ENCODE measurements at regions not wholly inside any gene's neighbourhood (a gene's known extent, or its start where the extent isn't known, plus 50 kb on each side); places are given as distances from the start of the nearest gene placed in this dataset.

- TF ChIP-seq, protein P1, sequence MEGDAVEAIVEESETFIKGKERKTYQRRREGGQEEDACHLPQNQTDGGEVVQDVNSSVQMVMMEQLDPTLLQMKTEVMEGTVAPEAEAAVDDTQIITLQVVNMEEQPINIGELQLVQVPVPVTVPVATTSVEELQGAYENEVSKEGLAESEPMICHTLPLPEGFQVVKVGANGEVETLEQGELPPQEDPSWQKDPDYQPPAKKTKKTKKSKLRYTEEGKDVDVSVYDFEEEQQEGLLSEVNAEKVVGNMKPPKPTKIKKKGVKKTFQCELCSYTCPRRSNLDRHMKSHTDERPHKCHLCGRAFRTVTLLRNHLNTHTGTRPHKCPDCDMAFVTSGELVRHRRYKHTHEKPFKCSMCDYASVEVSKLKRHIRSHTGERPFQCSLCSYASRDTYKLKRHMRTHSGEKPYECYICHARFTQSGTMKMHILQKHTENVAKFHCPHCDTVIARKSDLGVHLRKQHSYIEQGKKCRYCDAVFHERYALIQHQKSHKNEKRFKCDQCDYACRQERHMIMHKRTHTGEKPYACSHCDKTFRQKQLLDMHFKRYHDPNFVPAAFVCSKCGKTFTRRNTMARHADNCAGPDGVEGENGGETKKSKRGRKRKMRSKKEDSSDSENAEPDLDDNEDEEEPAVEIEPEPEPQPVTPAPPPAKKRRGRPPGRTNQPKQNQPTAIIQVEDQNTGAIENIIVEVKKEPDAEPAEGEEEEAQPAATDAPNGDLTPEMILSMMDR (IDR thresholded peaks at IDR 0.05): no peak
- TF ChIP-seq EP300 (IDR thresholded peaks at IDR 0.05) (no peak), POLR2A (IDR thresholded peaks at IDR 0.05) (no peak)
These were observed 201.0 kb upstream of the UBE2E2 start for GRCh38 chr3:23002151-23002550.

Data from gastroesophageal sphincter (tissue), 3 donors.